ENCODE measurements at regions not wholly inside any gene's neighbourhood (a gene's known extent, or its start where the extent isn't known, plus 50 kb on each side); places are given as distances from the start of the nearest gene placed in this dataset.

DNA sequence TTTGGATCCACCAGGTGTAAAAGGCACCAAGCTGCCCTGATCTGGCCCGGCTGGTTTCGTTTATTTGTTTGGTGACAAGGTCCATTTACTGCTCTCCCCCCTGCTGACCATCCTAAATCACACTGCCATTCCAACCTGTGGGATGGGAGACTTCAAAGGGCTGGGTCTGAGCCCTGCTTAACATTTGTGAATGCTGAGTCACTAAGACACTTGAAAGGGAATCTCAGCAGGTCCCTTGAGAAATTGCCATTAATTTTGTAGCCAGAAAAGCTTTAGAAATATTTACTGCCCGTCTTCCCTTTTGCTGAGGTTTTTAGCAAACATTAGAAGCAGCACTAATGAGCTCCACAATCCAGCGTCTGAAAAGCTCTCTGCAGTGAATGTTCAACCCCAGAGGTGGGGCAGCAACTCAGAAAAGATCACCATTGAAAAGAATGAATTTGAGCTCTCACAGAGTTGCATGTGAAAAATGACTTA, 133.8 kb downstream of the ARL4C start:
- TF ChIP-seq, protein P1, sequence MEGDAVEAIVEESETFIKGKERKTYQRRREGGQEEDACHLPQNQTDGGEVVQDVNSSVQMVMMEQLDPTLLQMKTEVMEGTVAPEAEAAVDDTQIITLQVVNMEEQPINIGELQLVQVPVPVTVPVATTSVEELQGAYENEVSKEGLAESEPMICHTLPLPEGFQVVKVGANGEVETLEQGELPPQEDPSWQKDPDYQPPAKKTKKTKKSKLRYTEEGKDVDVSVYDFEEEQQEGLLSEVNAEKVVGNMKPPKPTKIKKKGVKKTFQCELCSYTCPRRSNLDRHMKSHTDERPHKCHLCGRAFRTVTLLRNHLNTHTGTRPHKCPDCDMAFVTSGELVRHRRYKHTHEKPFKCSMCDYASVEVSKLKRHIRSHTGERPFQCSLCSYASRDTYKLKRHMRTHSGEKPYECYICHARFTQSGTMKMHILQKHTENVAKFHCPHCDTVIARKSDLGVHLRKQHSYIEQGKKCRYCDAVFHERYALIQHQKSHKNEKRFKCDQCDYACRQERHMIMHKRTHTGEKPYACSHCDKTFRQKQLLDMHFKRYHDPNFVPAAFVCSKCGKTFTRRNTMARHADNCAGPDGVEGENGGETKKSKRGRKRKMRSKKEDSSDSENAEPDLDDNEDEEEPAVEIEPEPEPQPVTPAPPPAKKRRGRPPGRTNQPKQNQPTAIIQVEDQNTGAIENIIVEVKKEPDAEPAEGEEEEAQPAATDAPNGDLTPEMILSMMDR (IDR thresholded peaks at IDR 0.05) = no peak
- no peak for TF ChIP-seq POLR2A (IDR thresholded peaks at IDR 0.05)

Data from lower leg skin (tissue), 3 donors.